Fibroblast of upper back skin (primary cell): ENCODE measurements at regions not wholly inside any gene's neighbourhood (a gene's known extent, or its start where the extent isn't known, plus 50 kb on each side); places are given as distances from the start of the nearest gene placed in this dataset.

ENCODE experiments used
- DNase-seq: peaks from one replicate; pipeline ENCODE4 v3.0.0-alpha.2; 2013

DNA sequence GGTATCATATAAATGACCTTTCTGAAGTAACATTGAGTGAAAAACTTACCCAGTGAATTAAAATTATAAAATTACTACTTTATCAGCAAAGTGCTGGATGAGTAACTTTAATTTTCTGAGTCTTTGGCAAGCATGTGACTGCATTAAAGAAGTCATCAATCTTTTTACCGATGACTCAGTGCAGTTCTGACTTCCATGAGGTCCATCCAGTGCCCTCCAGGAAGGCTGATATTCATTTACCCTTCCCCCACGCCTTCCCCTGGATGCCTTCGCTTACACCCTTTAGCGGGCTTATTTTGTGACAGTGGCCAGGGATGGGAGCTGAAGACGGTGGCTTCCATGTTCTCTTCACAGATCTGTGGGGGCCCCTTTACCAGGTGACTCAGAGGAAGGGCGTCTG lies 572.9 kb upstream of the PFKP start:
- no peak for DNase-seq

DNA sequence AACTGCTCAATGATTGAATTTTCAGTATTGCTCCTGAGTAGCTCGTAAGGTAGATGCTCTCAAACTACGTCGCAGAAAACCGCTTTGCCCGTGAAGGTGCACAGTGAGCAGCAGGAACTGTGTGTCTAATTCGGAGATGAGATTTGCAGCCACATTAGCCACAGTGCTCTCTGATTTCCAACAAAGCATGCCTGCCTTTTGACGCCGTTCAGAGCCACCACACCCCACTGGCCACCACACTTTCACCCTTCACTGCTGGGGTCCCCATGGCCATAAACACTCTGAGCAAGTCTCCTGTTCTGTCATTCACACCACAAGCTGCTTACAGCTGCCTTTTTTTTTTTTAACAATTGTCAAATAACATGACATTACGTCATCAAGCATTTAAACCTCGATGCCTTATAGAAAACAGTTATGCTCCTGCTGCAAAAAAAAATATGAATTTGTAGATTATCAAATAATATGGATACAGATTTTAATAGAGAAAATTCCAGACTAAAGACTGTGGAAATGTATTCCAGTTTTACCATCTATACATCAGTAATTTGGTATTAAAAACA lies 578.8 kb upstream of the PFKP start:
- no peak for DNase-seq

DNA sequence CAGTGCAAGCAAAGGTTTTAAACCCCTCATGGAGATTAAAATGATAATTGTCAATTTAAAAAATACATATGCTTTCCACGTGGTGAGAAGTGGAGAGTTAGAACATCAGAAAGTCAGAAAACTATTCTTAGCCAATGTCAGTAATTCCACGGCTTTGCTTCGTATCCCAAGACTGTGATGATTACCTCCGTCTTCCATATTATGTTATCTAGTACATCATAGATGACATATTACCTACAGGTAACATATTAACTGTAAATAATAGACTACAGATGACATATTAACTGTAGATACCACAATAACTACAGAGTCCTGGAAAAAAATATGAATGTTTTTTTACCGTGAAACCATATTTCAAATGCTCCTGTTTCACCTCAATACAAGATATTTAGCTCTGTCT lies 579.4 kb upstream of the PFKP start:
- DNase-seq = no peak

DNA sequence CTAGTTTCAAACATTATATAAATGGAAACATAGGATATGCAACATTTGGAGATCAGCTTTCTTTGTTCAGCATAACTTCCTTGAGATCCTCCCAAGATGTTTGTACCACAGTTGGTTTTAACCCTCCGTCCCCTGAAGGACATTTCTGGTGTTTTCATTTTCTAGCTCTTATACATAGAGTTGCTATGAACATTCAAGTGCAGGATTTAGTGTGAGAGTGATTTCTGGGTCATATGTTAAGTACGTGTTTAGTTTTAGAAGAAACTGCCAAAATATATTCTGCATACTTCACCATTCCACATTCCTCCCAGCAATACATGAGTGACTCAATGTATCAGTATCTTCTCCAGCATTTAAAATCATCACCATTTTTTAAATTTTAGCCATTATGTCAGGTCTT lies 588.7 kb upstream of the PFKP start:
- peak; percentile 40 for DNase-seq

DNA sequence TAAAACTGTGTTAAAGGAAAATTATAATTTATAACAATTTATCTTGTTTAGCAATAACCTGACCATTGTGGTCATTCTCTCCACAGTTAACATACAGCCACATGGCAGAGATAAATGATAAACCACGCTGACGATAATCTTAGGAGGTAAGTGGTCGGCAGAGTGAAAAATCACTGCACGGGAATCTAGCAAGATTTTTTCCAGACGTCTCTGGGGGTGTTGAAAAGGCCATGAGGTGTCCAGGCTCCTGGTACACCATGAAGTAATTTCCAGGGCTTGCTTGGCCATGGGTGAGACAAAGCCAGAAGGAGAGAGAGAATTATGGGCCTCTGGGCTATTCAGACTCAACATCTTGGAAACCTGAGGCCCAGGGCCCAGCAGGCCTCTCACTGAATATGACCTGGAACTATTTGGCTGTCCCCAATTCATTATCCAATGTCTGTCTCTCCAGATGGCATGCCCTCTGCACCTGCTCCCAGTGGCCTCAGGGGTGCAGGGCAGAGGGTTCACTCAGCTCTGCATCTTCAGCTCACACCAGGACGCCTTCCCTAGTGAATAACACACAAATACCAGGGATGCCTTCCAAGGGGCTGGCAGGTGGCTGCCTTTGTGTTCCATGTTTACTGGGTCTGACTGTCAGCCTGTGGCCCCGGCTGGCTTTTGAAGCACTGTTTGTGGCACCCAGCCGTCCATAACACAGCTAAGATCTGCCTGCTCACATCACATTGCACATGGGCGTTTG lies 590.4 kb upstream of the PFKP start:
- peak; percentile 35 for DNase-seq

DNA sequence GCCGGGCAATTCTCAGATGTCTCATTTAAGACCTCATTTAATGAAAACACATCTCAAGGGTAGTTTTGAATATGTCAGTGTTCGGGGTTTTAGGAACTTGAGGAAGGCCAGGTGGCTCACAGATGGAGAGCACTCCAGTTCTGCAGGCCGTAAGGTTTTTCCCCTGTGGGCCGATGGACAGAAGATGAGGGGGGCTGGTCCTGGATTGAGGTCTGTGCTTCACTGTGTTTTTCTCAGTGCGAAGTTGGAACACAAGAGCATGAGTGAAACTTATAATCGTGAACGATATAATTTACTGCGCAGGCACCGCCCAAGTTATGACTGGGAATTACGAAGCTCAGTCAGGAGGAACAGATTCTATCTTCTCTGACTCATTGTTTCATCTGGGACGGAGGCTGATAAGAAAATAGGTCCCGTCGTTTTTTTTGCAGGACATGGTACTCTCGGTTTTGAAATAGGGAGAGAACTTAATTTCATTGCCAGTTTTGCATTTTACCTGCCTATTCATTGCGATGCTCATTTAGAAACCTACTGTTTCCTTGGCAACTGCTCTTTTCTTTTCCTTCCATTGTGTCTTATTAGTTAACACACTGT lies 591.0 kb upstream of the PFKP start:
- peak; percentile 56 for DNase-seq

DNA sequence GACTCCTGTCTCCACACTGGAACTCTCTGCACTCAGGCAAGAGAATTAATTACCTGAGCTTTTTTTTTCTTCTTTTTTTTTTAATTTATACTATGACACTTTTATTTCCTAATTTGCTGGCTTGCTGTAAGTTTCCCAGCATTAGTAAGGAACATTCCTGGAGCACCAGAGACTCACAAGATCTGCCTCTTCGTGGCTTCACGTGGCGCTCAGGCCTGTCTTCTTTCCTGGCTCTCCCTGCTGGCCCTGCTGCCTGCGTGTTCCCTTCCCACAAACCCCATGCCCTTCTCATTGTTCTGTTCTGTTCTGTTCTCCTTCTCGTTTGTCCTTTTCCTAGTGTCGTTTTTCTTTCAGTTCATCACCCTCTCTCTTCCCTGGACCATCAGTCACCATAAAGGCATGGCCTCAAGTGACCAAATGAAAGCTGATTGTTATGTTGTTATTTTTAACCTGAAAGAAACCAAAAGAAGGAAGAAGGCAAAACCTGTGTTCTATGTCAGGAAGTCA lies 591.6 kb upstream of the PFKP start:
- DNase-seq = no peak

DNA sequence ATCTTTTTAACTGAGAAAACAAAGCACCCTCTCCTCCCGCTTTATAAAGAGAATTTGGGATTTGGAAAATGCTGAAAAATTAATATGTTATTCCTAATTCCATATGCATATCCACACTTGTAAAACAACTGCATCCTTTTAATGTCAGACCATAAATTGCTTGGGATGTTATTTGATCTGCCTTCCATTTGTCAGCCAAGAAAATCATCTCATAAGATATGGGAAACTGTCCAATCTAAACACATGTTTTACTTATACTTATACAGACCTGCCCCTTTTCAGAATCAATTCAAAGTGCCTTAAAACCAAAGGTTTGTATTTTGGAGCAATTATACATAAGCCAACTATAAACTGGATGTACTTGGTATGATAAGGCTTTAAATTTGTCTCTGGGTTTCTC lies 595.5 kb upstream of the PFKP start:
- DNase-seq = no peak

DNA sequence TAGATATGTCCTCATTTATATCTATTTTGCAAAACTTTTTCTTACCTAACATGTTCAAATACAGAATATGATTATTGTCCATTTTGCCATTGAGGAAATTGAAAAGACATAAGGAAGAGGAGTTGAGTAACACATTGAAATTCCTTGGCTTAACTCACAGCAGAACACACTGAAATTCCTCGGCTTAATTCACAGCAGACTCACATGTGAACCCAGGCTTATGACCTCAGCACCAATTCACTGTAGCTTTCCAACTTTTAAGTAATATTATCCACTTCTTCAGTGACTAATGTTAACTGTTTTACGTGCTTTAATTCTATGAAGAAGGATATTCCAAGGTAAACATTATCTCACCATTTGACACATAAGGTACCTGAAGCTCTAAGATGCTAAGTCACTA lies 597.5 kb upstream of the PFKP start:
- peak; percentile 56 for DNase-seq

DNA sequence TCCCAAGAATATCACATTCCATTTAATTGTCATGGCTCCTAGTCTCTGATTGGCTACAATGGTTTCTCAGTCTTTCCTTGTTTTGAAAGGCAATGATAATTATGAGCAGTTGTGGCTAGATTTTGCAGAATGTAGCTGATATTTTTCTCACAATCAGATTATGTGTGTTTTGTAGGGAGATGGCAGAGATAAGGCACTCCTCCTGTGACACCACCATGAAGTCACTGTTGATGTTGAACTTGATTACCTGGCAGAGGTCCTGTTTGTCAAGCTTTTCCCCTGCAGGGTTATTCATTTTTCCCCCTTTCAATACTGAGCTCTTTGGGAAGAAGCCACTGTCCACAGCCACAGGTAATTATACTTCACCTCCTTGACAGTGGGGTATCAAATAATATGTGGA lies 602.9 kb upstream of the PFKP start:
- DNase-seq = no peak

DNA sequence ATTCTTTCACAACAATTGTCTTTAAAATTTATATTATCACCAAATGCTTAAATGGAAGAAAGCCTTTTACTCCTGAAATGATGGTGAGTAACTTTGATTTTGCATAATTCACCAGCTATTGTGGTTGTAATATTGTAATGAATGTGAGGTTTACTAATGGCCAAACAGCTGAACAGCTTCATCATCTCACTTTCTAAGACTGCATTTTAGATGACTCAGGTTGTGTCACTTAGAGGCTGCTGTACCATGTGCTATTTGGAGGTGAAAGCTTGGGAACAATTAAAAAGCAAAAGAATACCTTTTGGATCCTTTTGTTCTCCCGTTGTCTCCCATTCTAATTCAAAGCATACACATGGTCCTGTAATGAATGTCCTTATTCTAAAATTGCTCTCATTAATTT lies 604.0 kb upstream of the PFKP start:
- DNase-seq = no peak

DNA sequence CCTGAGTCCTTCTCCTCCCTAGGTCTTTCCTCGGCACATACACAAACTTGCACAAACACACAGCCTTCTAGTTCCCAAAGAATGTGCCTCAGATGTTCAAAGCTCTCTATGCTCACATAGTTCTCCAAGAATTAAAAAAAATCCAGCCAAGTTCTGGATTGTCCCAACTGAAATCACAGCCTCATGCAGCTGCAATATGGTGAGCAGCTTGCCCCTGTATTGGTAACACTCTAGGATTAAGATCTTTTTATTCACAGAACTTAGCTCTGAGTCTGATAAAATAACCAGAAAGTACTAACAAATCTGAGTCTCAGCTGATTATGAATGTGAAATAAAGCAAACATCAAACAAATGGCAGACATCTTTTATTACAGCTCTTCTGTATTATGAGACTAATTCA lies 604.8 kb upstream of the PFKP start:
- no peak for DNase-seq

DNA sequence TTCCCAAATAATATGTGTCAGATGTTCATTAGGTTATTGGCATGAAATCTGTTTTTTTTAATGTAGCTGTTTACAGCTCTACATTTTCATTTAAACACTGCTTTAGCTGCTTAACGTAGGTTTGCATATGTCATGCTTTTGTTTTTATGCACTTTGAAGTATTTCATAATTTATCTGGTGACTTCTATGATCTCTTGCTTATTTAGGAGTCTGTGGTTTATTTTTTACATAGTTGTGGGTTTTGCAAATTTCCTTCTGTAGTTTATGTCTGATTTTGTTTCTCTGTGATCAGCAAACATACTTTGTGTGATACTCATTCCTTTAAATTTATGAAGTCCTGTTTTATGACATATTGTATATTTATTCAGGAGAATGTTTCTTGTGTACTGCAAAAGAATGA lies 606.5 kb upstream of the PFKP start:
- DNase-seq = peak; percentile 26

DNA sequence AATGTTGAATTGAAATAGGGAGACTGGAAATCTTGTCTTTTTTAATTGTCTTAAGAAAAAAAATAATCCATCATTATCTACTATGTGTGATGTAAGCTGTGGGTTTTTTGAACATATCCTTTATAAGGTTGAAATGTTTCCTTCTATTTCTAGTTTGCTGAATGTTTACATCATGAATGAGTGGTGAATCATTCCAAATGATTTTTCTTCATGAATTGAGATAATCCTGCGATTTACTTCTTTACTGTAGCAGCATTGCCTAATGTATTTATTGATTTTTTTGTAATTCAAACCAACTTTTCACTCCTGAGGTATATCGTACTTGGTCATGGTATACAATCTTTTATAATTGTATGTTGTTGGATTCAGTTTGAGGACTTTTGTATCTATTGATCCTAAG lies 607.6 kb upstream of the PFKP start:
- DNase-seq = no peak

DNA sequence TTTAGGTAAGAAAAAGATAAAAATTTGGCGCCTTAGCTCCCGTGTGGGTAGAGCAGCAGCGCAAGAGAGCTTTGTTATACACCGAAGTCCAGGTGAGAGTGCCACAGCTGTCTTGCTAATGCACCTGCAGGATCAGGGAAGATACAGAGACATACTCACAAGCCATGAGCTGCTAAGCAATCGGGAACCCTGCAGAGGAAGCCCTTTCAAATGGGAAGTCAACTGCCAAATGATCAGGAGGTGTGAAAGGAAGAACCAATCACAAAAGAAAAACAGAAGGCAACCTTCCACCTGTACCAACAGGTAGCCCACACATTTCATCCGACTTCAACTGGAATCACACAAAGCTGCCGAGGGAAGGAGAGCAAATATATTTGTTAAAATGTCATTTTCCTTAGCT lies 610.5 kb upstream of the PFKP start:
- DNase-seq = no peak

DNA sequence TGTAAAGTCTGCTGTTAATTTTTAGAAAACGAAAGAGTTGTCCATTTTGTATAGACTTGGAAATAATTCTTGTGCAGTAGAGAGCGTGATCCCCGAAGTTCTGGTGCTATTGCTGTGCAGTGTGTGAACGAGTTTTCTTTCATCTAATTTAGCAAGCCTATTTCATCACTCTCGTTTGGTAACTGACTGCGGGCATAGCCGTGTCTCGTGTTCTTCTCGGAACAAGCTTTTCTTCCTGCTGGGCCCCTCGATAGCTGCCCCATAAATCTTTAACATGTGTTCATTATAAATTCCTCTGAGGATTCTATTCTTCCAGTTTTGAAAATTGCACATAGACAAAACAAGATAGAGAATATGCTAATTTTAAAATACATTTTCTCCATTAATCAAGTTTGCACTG lies 622.0 kb upstream of the PFKP start:
- no peak for DNase-seq

DNA sequence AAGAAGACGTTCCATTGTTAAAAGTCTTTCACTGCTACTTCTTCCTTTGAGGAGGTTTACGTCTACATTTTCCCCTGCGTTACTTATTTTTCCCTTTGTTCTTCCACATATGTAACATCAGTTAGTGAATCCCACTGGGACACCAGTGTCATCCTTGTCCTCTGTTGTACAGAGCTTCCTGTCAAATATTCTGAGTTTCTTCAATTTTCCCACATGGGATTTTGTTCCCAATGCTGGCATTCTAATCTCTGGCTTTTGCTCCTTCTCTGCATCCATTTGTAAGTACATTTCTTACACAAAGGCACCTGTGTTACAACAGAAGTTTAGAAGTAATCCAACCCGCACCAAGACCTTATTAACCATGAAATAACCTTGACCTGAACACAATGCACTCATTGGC lies 627.4 kb upstream of the PFKP start:
- DNase-seq = no peak

DNA sequence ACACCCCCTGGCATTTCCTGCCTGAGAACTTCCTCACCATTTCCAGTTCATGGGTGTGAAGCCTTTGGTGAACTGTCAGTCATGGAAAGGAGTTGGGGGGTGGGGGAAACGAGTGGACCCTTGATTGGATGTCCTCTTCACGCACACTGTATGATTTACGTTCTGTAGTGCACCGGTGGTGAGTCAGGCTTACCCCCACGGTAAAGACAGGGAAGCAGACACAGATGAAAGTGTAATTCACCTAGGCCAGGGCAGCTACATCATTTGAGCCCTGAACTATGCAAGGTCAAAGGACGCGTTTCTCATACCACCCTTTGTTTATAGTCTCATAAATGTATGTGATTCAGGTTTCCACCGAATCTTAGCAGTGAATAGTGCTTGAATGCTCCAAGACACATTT lies 628.3 kb upstream of the PFKP start:
- DNase-seq = no peak

DNA sequence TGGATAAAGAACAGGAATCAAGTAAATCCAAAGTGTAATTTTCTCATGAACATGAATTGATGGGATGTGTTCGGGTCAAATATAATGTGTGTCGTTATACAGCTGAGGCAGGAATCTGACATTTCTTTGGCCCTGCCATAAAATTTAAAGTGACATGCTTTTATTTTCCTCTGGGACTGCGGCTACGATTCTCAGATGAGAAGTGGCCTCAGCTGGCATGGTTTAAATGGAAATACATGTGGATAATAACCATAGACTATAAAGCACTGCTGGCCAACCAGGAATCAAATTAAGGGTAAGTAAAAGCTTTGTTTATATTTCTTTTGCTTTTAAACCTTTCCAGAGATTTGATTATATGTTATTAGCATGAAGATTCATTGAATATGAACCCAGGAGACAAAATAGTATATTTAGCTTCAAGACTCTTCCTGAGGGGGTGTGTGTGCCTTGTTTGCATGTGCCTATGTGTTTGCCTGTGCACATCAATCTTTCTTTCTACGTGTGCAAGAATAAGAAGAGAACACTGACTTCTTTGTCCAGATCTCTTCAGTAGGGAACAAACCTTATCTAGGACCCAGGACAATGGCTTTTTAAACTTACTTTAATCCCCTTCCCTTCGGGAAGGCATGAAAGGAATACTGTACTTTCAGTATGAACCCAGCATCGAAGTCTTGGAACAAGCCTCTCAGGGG lies 629.0 kb upstream of the PFKP start:
- DNase-seq = no peak

DNA sequence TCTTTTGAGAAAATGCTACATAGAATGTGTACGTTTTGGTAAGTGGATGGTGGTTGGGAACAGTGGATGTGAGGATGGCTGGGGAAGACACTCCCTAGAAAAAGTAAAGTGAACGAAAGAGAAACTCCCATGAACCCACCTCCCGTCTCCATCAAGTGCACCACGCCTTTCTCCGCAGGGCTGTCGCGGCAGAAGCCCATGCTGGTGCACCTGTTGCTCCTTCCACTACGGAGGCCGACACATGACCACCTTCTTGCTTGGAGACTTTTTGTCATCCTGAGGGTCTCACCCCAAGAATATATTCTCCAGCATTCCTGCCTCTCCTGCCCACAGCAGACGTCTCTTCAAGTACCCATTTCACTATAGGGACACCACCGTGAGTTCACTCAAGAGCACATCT lies 630.4 kb upstream of the PFKP start:
- no peak for DNase-seq

DNA sequence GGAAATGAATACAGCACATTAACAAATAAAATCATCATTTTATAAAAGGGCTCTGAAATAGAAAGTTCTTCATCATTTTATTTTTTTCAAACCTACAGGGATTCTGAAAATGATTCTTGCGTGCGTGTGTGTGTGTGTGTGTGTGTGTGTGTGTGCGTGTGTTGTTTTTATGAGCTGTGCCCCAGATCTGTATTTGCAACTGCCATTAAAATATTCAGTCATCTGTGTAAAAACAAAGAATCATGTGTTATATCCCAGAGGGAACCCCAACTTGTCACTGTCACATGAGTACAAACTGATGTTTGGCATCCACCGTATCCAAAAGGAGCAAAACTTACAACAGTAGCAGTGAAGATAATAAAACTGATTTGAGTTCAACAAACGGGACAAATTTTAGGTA lies 635.4 kb upstream of the PFKP start:
- no peak for DNase-seq

DNA sequence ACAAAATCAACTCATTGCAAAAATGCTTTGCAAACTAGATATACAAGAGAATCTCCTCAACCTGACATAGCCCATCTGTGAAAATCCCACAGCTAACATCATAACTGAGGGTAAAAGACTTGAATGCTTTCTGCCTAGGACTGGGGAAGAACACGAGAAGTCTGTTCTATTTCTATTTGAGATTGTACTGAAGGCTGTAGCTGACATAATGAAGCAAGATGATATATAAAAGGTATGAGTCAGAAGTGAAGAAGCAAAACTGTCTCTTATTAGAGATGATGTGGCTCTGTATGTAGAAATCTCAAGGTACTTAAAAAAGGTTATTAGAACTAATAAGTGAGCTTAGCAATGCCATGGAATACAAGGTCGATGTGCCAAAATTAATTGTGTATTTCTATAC lies 639.9 kb upstream of the PFKP start:
- no peak for DNase-seq

DNA sequence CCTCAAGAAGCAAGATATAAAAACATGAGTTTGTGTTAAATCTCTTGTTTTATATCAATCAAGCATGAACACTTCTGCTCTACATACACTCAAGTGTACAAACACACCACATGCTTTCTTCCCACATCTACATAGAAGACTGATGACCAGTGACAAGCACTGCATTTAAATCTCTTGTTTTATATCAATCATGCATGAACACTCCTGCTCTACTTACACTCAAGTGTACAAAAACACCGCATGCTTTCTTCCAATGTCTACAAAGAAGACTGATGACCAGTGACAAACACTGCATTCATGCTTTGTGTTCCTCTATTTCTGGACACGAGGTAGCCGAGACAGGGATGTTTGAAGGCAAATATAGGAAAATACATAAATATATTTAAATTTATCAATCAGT lies 642.0 kb upstream of the PFKP start:
- no peak for DNase-seq

DNA sequence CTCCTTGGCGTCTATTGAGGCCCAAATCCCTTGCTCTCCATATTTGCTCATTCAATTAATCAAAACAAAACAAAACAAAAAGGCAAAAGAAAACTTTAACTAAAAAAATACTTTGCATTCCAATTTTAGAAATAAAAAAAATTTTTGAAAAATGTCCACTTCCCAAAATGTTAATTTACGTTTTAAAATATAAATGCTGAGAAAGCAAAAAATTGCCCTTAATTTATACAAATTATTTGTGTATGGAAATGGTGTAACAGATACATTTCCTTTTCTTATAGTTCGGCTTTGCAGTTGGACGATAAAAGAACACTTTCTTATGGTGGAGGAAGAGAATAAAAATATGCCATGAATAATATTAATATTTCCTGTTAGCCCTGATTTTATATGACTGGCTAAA lies 652.8 kb upstream of the PFKP start:
- no peak for DNase-seq
